Fibroblast of lung (primary cell): ENCODE measurements at regions not wholly inside any gene's neighbourhood (a gene's known extent, or its start where the extent isn't known, plus 50 kb on each side); places are given as distances from the start of the nearest gene placed in this dataset.

Source experiments
- DNase-seq, 2 donors: peaks; one replicate each; pipeline versions ENCODE4 v3.0.0 to v3.0.0-alpha.2; 2010; ENCODE audit warnings: low read depth in 2 of 2
- H2AFZ ChIP-seq: 2 replicates; pipeline ENCODE4 v1.5.1; 2012; ENCODE audit warnings: low read length, control low read depth, inconsistent platforms
- H3K27ac ChIP-seq: 2 replicates; pipeline ENCODE4 v1.5.1; 2011; ENCODE audit warnings: low read length, control low read depth; ENCODE audit not compliant: insufficient read depth
- H3K27me3 ChIP-seq: 2 replicates; pipeline ENCODE4 v1.5.1; 2011; ENCODE audit warnings: mild to moderate bottlenecking, low read length; ENCODE audit not compliant: control insufficient read depth, insufficient read depth
- H3K36me3 ChIP-seq: 2 replicates; pipeline ENCODE4 v1.5.1; 2011; ENCODE audit warnings: low read length; ENCODE audit not compliant: control insufficient read depth, insufficient read depth
- H3K4me1 ChIP-seq: 2 replicates; pipeline ENCODE4 v1.5.1; 2011; ENCODE audit warnings: low read length; ENCODE audit not compliant: control insufficient read depth, insufficient read depth; ENCODE audit errors: extremely low read depth
- H3K4me2 ChIP-seq: 2 replicates; pipeline ENCODE4 v1.5.1; 2011; ENCODE audit warnings: low read length, control low read depth; ENCODE audit not compliant: insufficient read depth; ENCODE audit errors: extremely low read depth
- H3K4me3 ChIP-seq, 4 experiments: fragments of 200-600 bp in 1 of 4; sonication (generic) in 1 of 4; replicated peaks in 1 of 4; 2 replicates each; pipeline ENCODE4 v1.5.1; 2011 to 2016; ENCODE audit warnings: low read length in 4 of 4, low read depth in 3 of 4, mild to moderate bottlenecking in 3 of 4, control low read depth in 2 of 4, inconsistent platforms in 1 of 4, mixed read lengths in 1 of 4; ENCODE audit not compliant: insufficient read depth in 1 of 4; ENCODE audit errors: control extremely low read depth in 1 of 4
- H3K79me2 ChIP-seq: 2 replicates; pipeline ENCODE4 v1.5.1; 2012; ENCODE audit warnings: mild to moderate bottlenecking, low read length, inconsistent platforms; ENCODE audit not compliant: control insufficient read depth, insufficient read depth
- H3K9ac ChIP-seq: 2 replicates; pipeline ENCODE4 v1.5.1; 2011; ENCODE audit warnings: mild to moderate bottlenecking, low read length, control low read depth; ENCODE audit not compliant: insufficient read depth
- H3K9me3 ChIP-seq: 2 replicates; pipeline ENCODE4 v1.5.1; 2012; ENCODE audit warnings: low read depth, low read length; ENCODE audit not compliant: control insufficient read depth, insufficient read depth
- H4K20me1 ChIP-seq: 2 replicates; pipeline ENCODE4 v1.5.1; 2011; ENCODE audit warnings: low read length; ENCODE audit not compliant: control insufficient read depth, insufficient read depth; ENCODE audit errors: extremely low read depth
- CTCF ChIP-seq, 2 donors: IDR thresholded peaks in 1 of 2; conservative IDR thresholded peaks in 1 of 2; 1 replicate in 1 of 2; 2 replicates in 1 of 2; pipeline ENCODE4 v1.5.1; 2011 to 2012; ENCODE audit warnings: low read length in 2 of 2, control low read depth in 1 of 2, inconsistent platforms in 1 of 2, low read depth in 1 of 2, mild to moderate bottlenecking in 1 of 2
- EZH2 ChIP-seq: IDR thresholded peaks from 2 replicates; pipeline ENCODE4 v1.5.1; 2012; ENCODE audit warnings: low read length, control low read depth, mild to moderate bottlenecking; ENCODE audit errors: missing control alignments

GRCh38 chr12:77374673-77375072 lies 309.3 kb upstream of the E2F7 start:
- H2AFZ ChIP-seq = no peak overlapping the region
- no peaks in the 10 kb centered on the region for H3K9me3 ChIP-seq
- H3K79me2 ChIP-seq = no peaks in the 10 kb centered on the region
- H3K4me3 ChIP-seq = no peak overlapping the region
- no peaks in the 10 kb centered on the region for H3K36me3 ChIP-seq
- H3K4me2 ChIP-seq = no peak overlapping the region
- DNase-seq = no peak
- H3K27ac ChIP-seq = no peak overlapping the region
- no peaks in the 10 kb centered on the region for H3K4me1 ChIP-seq
- no peaks in the 10 kb centered on the region for H3K27me3 ChIP-seq
- no peak overlapping the region for H3K9ac ChIP-seq
- no peaks in the 10 kb centered on the region for H4K20me1 ChIP-seq
- TF ChIP-seq EZH2 (no peak), CTCF (conservative IDR thresholded peaks at IDR 0.05 in 1 of 2, IDR thresholded peaks at IDR 0.05 in 1 of 2; ENCODE audit: low read depth in 1 of 2, low read length in 2 of 2) (no peak)

GRCh38 chr12:77372494-77372893 lies 307.1 kb upstream of the E2F7 start:
- Histone ChIP-seq H3K4me3 (no peak overlapping the region), H3K27ac (no peak overlapping the region), H4K20me1 (no peaks in the 10 kb centered on the region), H2AFZ (no peak overlapping the region), H3K27me3 (no peaks in the 10 kb centered on the region), H3K79me2 (no peaks in the 10 kb centered on the region), H3K36me3 (no peaks in the 10 kb centered on the region), H3K9ac (no peak overlapping the region), H3K4me2 (no peak overlapping the region), H3K9me3 (no peaks in the 10 kb centered on the region), H3K4me1 (no peaks in the 10 kb centered on the region)
- DNase-seq = no peak
- TF ChIP-seq CTCF (conservative IDR thresholded peaks at IDR 0.05 in 1 of 2, IDR thresholded peaks at IDR 0.05 in 1 of 2; ENCODE audit: low read depth in 1 of 2, low read length in 2 of 2) (no peak), EZH2 (no peak)

GRCh38 chr12:77372026-77372425 lies 306.7 kb upstream of the E2F7 start:
- Histone ChIP-seq H4K20me1 (no peaks in the 10 kb centered on the region), H3K4me3 (no peak overlapping the region), H3K4me2 (no peak overlapping the region), H3K79me2 (no peaks in the 10 kb centered on the region), H3K27me3 (no peaks in the 10 kb centered on the region), H3K27ac (no peak overlapping the region), H2AFZ (no peak overlapping the region), H3K36me3 (no peaks in the 10 kb centered on the region), H3K4me1 (no peaks in the 10 kb centered on the region), H3K9ac (no peak overlapping the region), H3K9me3 (no peaks in the 10 kb centered on the region)
- TF ChIP-seq EZH2 (no peak), CTCF (conservative IDR thresholded peaks at IDR 0.05 in 1 of 2, IDR thresholded peaks at IDR 0.05 in 1 of 2; ENCODE audit: low read depth in 1 of 2, low read length in 2 of 2) (no peak)
- no peak for DNase-seq
